T-helper 9 cell (primary cell): ENCODE measurements at regions not wholly inside any gene's neighbourhood (a gene's known extent, or its start where the extent isn't known, plus 50 kb on each side); places are given as distances from the start of the nearest gene placed in this dataset.

ENCODE experiments used
- DNase-seq: peaks from one replicate; pipeline ENCODE4 v3.0.0-alpha.2; 2020

DNA sequence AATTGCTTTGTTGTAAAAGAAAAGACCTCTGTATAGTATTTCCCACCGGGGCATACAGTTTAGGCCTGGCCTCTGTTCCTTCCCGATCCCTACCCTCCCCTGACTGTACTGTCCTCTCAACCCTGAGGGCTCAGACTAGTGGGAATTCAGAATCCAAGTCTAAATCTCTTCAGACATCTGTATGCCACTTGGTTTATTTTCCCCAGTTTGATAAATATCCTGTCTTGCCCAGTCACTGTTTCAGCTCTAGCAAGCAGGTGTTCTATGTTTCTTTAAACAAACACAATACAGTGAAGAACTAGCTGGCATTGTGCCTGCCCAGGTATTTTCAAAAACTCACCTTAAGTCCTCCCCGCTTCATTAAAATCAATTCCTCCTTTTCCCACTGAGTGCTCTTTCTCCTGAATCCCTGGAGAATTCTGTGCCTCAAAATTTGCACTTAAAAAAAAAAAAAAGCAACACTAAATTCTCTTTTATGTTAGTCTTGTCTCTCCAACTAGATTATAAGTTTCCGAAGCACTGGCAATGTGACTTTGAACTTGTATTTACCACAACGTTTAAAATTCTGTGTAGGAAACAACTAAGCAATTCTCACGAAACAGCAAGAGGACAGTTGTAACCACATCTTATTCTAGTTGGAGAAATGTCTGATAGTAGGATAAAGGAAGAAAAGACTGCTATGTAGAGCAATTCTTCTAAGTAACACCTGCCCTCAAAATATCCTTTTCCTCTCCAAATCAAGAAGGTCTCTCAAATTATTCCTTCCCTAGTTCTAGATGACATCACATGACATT is 112.0 kb upstream of the CARMIL1 start:
- no peak for DNase-seq

DNA sequence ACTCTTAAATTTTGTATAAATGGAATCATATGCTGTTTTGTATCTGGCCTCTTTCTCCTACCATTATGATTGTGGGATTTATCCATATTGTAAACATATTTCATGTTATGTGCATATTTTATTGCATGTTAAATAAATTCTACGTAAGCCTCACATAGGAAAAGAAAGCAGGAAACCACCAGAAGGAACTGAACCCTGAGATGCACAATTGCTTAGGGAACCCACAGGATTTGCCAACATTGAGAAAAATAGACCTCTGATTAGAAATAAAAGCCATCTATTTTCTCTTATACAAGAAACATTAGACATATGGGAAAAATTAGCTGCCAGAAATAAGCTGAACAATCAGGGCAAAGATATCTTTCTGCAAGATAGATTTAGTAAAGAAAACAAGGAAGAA is 111.2 kb upstream of the CARMIL1 start:
- no peak for DNase-seq

- no peak for DNase-seq
Observed at GRCh38 chr6:25168637-25169036, 110.5 kb upstream of the CARMIL1 start.

- DNase-seq: no peak
Observed at GRCh38 chr6:25169553-25169952, 109.6 kb upstream of the CARMIL1 start.

DNA sequence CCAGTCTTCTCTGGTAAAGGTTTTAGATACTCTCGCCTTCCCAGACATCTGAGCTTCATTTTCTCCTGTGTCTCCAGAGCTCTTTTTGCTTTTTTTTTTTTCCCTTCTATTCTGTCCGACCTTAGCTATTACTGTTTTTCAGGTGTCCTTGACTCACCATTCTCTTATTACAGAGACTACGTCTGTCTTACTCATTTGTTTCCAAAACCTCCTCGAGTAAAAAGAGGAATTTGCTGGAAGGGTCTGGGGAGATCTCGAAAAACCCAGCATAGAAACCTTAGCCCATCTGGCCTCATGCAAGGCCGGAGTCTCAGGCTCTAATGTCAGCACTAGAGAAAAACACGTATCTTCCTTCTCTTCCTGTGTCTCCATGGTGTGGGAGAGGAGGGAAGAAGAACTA is 109.2 kb upstream of the CARMIL1 start:
- no peak for DNase-seq

DNA sequence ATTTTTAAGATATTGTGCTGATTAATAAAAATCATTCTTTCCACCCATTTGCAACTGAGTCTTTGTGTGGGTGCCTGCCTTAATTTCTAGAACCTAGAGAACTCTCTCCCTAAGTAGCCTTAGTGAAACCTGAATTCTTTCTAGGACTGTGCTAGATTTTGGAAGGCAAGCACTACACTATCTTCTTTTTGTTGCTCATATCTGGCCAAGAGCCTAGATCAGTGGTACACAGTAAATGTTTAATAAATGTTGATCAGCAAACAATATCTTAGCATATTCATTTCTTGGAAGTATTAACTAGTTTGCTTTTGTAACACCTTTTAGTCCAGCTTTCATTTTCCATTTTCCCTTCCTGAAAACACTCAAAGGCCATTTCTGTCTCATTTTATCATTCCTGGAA is 108.5 kb upstream of the CARMIL1 start:
- no peak for DNase-seq

DNA sequence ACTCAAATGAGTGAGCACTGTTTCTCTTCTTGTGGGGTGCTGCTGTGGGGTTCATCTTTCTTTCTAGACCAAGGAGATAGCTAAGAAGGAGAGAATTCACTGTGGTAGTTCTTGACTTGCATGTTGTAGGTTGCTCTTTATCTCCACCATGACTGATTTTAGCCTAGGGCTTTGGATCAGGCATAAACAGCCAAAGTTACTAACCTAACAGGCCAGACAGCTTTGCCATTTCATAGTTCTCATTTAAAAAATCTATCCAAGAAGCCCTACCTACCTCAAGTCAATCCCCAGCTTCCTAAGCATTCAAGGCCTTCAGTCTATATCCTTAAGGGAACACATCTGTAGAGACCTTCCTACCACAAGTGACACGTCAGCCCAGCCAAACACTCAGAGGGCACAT is 107.9 kb upstream of the CARMIL1 start:
- no peak for DNase-seq

DNA sequence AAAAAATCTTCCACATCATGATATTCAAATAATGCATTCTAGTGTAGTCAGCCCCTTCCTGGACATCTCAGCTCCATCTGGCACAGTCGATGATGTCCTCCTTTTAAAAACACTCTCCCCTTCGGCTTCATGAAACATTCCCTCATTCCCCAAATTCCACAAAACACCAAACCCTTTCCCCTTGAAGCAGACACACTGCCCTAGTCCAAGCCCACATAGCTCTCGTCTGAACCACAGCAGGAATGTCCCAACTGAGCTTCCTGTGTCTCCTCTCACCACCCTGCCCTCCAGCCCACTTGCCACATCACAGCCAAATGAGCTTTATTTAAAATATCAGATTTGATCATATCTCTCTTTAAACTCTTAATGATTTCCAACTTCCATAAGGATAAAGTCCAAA is 106.4 kb upstream of the CARMIL1 start:
- DNase-seq: no peak

DNA sequence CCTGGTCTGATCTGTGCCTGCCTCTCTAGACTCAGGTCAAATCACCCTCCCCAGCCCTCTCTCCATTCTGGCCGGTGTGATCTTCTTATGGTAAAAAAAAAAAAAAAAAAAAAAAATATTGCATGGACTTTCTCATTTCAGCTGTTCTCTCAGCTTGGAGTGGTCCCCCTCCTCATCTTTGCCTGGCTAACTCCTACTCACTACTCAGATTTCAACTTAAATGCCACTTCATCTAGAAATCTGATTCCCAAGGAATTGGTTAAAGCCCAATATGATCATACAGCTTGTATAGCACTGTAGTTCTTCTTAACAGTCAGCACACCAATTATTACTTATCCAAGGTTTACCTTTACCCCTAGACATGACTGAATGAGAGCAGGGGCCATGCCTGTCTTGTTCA is 105.9 kb upstream of the CARMIL1 start:
- no peak for DNase-seq

DNA sequence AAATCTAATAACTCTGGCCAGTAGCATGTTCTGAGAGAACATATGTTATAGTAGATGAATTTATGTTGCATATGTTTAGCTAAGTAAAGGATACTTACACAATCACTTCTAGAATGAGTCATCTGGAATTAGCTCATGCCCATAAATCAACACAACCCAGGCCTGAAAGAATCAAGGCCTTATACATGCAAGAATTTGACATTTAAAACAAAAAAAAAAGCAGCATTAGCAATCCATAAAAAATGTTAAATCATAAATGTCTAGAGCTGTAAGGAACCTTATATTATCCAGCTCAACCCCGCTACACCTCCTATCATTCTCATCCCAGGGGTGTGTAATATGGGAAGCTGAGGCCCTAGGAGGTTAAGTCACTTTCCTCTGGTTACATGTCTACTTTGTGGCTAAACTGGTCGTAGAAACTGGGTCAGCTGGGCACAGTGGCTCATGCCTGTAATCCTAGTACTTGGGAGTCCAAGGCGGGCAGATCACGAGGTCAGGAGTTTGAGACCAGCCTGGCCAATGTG is 105.2 kb upstream of the CARMIL1 start:
- DNase-seq: no peak

DNA sequence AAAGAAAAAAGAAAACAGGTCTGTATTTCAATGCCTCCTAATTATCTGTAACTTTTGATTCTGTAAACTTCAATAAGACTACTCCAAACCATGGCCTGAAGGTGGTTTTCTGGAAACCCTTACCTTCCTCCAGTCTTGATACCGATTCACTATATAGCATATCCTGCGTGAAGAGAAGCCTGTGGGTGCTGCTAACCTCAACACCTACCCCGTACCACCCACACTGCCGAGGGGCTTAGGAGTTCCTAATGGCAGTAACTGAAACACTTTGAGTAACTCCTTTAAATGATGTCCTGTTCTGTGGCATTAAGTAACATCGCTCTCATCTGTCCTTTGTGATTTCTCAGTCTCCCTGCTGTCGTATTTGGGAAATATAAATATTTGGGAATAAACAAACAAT is 104.5 kb upstream of the CARMIL1 start:
- DNase-seq: no peak

- no peak for DNase-seq
Observed at GRCh38 chr6:25175196-25175595, 104.0 kb upstream of the CARMIL1 start.

DNA sequence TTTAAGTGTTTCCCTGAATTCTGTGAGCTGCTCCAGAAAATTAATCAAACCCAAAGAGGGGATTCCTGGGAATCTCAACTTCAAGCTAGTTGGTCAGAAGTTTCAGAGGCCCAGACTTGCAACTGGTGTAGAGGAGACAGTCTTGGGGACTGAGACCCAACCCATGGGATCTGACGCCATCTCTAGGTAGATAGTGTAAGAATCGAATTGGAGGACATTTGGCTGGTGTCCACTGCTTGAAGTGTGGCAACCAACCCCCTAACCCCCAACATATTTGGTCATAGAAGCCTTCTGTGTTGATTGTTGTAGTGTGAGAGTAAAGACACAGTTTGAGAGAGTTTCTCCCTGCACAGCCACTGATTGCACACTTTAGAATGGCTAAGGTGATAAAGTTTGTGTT is 103.5 kb upstream of the CARMIL1 start:
- DNase-seq: no peak

GRCh38 chr6:25176466-25176865 is 102.7 kb upstream of the CARMIL1 start:
- no peak for DNase-seq

DNA sequence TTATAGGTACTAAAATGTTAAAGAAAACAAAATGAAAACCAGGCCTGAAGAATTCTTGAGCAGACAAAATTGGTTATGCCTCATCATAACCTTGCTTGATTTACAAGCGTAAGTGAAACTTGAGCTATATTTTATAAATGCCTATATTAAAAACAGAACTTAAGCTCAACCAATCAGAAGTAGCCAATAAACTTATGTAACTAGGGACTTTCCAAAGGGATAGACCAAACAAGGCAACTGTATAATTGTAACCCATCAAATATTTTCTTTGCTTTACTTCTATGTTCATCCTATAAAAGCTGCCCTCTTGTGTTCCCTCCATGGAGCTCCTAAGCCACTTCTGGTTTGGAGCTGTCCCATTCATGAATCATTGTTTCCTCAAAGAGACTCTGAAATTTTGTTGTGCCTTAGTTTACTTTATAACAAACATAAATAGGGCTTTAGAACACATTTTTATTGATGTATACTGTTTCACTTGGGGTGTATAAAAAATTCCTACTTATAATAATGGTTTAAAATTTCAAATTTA is 101.6 kb upstream of the CARMIL1 start:
- DNase-seq: no peak

DNA sequence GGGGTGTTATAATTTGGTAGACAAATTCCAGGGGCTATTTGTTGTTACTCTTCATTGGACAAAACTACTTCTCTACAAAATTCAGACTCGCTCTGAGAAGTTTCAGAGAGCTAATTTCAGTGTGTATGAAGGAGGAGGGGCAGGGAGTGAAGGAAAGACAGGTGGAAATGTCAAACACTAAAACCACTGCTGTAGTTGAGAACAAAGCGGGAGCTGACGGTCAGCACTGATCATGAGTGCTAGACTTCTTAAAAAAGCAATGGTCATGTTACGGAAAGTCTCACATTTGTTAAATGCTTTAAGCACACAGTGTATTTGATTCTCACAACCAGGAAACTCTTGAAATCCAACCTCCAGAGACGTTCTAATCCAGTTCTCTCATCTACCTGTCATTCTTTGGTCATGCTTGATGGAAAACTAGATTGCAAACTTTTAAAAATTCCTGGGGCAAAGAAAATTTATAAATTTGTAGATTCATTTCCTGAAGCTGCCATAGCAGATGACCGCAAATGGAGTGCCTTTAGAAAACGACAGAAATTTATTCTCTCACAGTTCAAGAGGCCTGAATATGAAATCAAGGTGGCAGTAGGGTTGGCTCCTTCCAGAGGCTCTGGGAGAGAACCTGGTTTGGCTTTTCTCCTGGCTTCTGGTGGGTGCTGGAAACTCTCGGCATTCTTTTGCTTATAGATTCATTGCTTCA is 100.7 kb upstream of the CARMIL1 start:
- no peak for DNase-seq

GRCh38 chr6:25179051-25179778 is 100.0 kb upstream of the CARMIL1 start:
- no peak for DNase-seq

GRCh38 chr6:25180630-25181349 is 98.4 kb upstream of the CARMIL1 start:
- DNase-seq: no peak

DNA sequence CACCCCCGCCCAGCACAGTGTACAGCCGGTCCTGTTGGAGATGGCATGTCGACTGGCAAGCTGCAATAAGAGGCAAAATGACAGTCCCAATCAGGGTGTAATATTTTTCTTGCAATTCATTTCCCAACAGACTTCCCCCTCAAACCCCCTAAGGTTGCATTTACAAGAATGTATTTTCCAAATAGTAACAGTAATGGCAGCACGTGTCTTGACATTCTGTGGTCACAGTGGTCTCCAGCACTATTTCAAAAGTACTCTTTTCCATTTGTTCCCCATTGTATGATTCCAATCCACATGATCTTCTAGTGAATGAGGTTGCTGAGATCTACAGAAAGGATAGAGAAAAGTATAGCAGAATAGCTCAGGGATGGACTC is 97.8 kb upstream of the CARMIL1 start:
- no peak for DNase-seq

DNA sequence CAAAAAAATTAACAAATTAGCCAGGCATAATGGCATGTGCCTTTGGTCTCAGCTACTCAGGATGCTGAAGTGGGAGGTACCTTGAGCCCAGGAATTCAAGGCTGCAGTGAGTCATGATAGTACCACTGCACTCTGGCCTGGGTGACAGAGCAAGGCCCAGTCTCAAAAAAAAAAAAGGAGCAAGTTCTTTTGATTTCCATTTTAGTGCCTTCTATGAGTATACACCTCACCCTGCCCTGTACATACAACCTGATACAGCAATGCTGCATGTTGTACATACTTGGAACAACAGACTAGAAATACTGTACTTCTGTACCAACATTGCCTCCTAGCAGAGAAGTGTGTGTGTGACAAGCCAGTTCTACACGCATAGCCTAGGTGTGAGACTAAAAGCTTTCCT is 97.3 kb upstream of the CARMIL1 start:
- DNase-seq: no peak

DNA sequence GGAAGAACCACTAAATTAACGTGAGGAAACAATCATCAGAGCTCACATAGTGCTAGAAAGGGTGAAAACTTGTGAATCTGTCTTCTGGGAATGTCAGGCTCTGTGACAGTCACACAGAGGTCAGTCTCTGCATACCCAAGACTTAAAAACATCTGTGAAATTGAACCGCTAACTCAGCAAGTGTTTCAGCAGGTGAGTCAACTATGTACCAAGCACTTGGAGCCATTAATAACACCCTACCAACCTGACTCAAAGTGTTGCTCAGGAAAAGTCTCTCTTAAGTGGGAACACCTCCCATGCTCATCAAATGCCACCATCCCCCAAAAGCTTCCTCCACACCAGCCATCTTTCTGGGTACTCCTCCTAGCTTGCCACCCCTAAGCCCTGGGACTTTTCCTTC is 92.3 kb upstream of the CARMIL1 start:
- no peak for DNase-seq

- no peak for DNase-seq
Observed at GRCh38 chr6:25188232-25188631, 90.9 kb upstream of the CARMIL1 start.
